ENCODE measurements at regions not wholly inside any gene's neighbourhood (a gene's known extent, or its start where the extent isn't known, plus 50 kb on each side); places are given as distances from the start of the nearest gene placed in this dataset.

DNA sequence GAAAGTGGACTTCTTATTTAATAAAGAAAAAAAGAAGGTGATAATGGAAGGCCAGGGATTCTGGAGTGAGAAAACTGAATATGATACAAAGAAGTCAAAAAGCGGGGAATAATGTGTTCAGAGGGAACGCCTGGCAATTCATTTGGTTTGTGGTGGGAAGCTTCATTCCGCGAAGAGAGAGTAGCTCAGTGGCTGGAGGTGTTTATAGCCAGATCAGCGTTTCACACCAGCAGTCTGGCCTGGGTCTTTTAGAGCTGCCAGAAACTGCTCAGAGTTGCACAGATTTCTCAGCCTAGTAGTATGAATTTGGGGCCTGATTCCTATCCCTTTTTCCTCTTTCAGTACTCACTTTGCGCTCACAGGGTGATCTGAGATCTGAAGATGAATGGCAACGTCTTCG lies 67.8 kb upstream of the IPO9 start:
- TF ChIP-seq, protein P1, sequence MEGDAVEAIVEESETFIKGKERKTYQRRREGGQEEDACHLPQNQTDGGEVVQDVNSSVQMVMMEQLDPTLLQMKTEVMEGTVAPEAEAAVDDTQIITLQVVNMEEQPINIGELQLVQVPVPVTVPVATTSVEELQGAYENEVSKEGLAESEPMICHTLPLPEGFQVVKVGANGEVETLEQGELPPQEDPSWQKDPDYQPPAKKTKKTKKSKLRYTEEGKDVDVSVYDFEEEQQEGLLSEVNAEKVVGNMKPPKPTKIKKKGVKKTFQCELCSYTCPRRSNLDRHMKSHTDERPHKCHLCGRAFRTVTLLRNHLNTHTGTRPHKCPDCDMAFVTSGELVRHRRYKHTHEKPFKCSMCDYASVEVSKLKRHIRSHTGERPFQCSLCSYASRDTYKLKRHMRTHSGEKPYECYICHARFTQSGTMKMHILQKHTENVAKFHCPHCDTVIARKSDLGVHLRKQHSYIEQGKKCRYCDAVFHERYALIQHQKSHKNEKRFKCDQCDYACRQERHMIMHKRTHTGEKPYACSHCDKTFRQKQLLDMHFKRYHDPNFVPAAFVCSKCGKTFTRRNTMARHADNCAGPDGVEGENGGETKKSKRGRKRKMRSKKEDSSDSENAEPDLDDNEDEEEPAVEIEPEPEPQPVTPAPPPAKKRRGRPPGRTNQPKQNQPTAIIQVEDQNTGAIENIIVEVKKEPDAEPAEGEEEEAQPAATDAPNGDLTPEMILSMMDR (IDR thresholded peaks at IDR 0.05; ENCODE audit: extremely low read depth, missing control alignments), result no peak
- no peak for DNase-seq (ENCODE audit: low spot score)

- TF ChIP-seq, protein P1 (IDR thresholded peaks at IDR 0.05; ENCODE audit: extremely low read depth, missing control alignments), result no peak
- DNase-seq (ENCODE audit: low spot score), result no peak
These were observed 67.1 kb upstream of the IPO9 start for GRCh38 chr1:201761871-201762270.

GRCh38 chr1:201762381-201762780 lies 66.6 kb upstream of the IPO9 start:
- TF ChIP-seq, protein P1 (IDR thresholded peaks at IDR 0.05; ENCODE audit: extremely low read depth, missing control alignments), result no peak
- no peak for DNase-seq (ENCODE audit: low spot score)

DNA sequence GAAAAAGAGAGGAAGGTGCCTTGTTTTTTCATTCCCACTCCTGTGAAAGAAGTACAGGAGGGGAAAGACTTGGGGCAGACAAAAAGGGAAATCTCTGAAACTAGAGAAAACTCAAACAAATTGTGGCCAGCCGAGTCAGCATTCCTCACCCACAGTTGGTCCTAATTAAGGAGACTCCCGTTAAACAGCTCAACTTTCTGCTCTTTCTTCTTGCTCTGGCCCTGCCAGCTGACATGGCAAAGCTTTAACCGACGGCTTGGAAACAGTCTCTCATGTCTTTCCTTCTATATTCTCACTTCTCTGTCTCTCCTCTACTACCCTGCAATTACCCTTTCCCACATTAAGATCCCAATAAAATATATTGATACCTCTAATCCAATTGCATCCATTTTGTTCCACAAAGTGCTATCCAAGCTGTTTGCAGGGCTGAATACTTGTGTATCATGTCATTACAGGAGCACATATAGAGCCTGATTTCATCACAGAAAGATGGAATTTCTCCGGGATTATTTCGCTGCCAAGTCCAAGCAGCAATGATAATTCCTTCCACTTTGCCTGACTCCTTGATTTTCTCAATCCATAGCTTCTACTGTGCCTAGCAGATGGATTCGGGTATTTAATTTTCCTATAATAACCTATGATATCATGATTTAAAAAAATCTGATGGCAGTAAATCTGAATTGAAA lies 65.4 kb upstream of the IPO9 start:
- DNase-seq (ENCODE audit: low spot score), result no peak
- TF ChIP-seq, protein P1 (IDR thresholded peaks at IDR 0.05; ENCODE audit: extremely low read depth, missing control alignments), result no peak

DNA sequence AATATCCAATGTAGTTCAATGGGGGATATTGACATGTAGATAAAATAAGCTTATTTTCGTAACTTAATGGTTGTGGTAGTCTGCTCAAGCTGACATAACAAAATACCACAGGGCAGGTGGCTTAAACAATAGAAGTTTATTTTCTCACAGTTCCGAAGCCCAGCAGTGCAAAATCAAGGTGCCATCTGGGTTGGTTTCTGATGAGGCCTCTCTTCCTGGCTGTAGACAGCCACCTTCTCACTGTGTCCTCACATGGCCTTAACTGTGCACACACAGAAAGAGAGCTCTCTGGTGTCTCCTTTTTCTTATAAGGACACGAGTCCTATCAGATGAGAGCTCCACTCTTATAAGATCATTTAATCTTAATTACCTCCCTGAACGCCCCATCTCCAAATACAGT lies 64.8 kb upstream of the IPO9 start:
- no peak for DNase-seq (ENCODE audit: low spot score)
- TF ChIP-seq, protein P1 (IDR thresholded peaks at IDR 0.05; ENCODE audit: extremely low read depth, missing control alignments), result no peak

- DNase-seq (ENCODE audit: low spot score), result no peak
- TF ChIP-seq, protein P1 (IDR thresholded peaks at IDR 0.05; ENCODE audit: extremely low read depth, missing control alignments), result no peak
These were observed 64.4 kb upstream of the IPO9 start for GRCh38 chr1:201764579-201764978.

- no peak for DNase-seq (ENCODE audit: low spot score)
- TF ChIP-seq, protein P1 (IDR thresholded peaks at IDR 0.05; ENCODE audit: extremely low read depth, missing control alignments), result no peak
These were observed 62.7 kb upstream of the IPO9 start for GRCh38 chr1:201766131-201766866.

All from GM20000 (cell line).